ENCODE measurements at regions not wholly inside any gene's neighbourhood (a gene's known extent, or its start where the extent isn't known, plus 50 kb on each side); places are given as distances from the start of the nearest gene placed in this dataset.

GRCh38 chr12:100675432-100675831 lies 101.9 kb downstream of the GAS2L3 start:
- DNase-seq = no peak

DNA sequence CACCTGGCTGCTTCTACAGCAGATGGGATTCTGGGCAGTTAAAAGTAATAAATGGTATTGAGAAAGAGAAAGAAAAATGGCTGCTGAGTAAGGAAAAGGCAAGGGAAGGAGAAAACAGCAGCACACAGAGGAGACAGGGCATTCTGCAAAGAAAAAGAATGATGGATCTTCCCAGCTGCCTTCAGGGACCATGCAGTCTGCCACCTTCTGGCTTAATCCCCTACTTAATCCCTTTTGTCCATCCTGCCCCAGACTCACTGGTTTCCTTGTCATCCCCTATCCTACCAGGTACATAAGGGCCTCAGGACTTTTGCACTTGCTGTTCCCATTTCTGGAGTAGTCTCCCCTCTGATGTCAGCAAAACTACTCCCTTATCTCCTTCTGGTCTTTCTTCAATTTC lies 107.6 kb downstream of the GAS2L3 start:
- Histone ChIP-seq H3K4me3 (ENCODE audit: insufficient read depth, low read depth, low read length) (no peak overlapping the region), H3K36me3 (replicated peaks; ENCODE audit: control insufficient read depth, insufficient read depth, low read length) (no peaks in the 10 kb centered on the region), H3K27me3 (ENCODE audit: control insufficient read depth, insufficient read depth, low read length) (no peaks in the 10 kb centered on the region)
- DNase-seq = peak; percentile 19

More at GRCh38 chr12:100675432-100675831, 101.9 kb downstream of the GAS2L3 start:
- H3K36me3 ChIP-seq (replicated peaks; ENCODE audit: control insufficient read depth, insufficient read depth, low read length) = no peaks in the 10 kb centered on the region
- no peaks in the 10 kb centered on the region for H3K27me3 ChIP-seq (ENCODE audit: control insufficient read depth, insufficient read depth, low read length)
- H3K4me3 ChIP-seq (ENCODE audit: insufficient read depth, low read depth, low read length) = no peak overlapping the region

GRCh38 chr12:100682178-100682577 lies 108.7 kb downstream of the GAS2L3 start:
- Histone ChIP-seq H3K36me3 (replicated peaks; ENCODE audit: control insufficient read depth, insufficient read depth, low read length) (no peaks in the 10 kb centered on the region), H3K4me3 (ENCODE audit: insufficient read depth, low read depth, low read length) (no peak overlapping the region), H3K27me3 (ENCODE audit: control insufficient read depth, insufficient read depth, low read length) (no peaks in the 10 kb centered on the region)
- DNase-seq = no peak

DNA sequence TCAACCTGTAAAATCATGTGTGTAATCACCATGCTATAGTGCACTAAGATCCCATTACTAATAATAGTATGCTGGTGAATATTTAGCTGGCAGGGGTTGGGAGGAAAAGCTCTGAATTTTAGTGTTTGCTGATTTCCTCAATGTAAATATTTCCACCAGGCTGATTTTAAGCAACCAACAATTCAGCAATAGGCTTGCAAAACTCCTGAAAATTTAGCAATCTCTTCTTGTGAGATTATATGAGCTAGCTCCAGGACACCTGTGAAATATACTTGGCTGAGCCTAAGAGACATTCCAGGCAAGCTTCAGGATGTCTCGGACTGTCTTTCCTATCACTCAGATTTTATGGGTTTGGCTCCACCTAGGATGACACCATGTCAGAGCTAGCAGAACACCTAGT lies 106.9 kb upstream of the ANO4 start:
- no peaks in the 10 kb centered on the region for H3K27me3 ChIP-seq (ENCODE audit: control insufficient read depth, insufficient read depth, low read length)
- no peak overlapping the region for H3K4me3 ChIP-seq (ENCODE audit: insufficient read depth, low read depth, low read length)
- H3K36me3 ChIP-seq (replicated peaks; ENCODE audit: control insufficient read depth, insufficient read depth, low read length) = no peaks in the 10 kb centered on the region
- no peak for DNase-seq

- no peak for DNase-seq
- Histone ChIP-seq H3K4me3 (ENCODE audit: insufficient read depth, low read depth, low read length) (no peak overlapping the region), H3K36me3 (replicated peaks; ENCODE audit: control insufficient read depth, insufficient read depth, low read length) (no peaks in the 10 kb centered on the region), H3K27me3 (ENCODE audit: control insufficient read depth, insufficient read depth, low read length) (no peaks in the 10 kb centered on the region)
Measured at GRCh38 chr12:100688451-100688864, 106.1 kb upstream of the ANO4 start.

- Histone ChIP-seq H3K27me3 (ENCODE audit: control insufficient read depth, insufficient read depth, low read length) (no peaks in the 10 kb centered on the region), H3K4me3 (ENCODE audit: insufficient read depth, low read depth, low read length) (no peak overlapping the region), H3K36me3 (replicated peaks; ENCODE audit: control insufficient read depth, insufficient read depth, low read length) (no peaks in the 10 kb centered on the region)
- DNase-seq = no peak
Measured at GRCh38 chr12:100692502-100692901, 102.1 kb upstream of the ANO4 start.

DNA sequence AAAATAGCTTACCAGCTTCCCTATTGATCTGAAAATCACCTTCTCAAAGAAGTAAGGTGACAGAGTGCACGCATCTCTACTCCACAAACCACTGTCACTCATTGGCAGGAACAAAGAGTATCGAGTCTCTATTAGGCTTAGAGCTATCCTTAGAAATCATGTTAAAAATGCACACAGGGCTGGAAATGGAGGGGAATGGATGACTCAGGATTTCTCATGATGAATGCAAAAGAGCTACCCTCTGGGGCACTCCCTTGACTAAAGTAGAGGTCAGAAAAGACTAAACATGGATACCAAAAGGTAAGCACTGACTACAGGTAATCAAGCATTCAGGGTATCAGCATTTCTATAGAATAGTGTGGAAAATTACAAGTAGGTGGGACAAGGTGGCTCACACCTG lies 96.1 kb upstream of the ANO4 start:
- Histone ChIP-seq H3K36me3 (replicated peaks; ENCODE audit: control insufficient read depth, insufficient read depth, low read length) (no peaks in the 10 kb centered on the region), H3K27me3 (ENCODE audit: control insufficient read depth, insufficient read depth, low read length) (no peaks in the 10 kb centered on the region), H3K4me3 (ENCODE audit: insufficient read depth, low read depth, low read length) (no peak overlapping the region)
- no peak for DNase-seq

DNA sequence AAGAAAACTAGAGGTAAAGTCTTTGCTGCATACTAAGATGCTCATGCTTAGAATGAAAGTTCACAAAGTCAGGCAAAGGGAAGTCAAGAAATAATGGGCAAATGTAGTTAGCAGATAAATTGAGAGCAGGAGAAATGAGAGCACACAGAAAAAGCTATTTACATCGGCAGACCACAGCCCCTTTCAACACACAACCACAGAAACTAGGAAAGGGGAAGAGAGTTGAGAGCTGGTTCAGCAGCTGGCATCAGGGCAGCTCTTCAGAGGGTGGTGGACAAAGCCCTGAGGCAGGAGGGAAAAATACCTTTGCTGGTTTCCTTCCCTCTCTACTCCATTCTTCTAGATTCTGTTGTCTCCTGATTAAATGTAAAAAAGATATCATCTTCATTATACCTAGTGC lies 95.4 kb upstream of the ANO4 start:
- H3K27me3 ChIP-seq (ENCODE audit: control insufficient read depth, insufficient read depth, low read length) = no peaks in the 10 kb centered on the region
- H3K4me3 ChIP-seq (ENCODE audit: insufficient read depth, low read depth, low read length) = no peak overlapping the region
- H3K36me3 ChIP-seq (replicated peaks; ENCODE audit: control insufficient read depth, insufficient read depth, low read length) = no peaks in the 10 kb centered on the region
- DNase-seq = no peak

DNA sequence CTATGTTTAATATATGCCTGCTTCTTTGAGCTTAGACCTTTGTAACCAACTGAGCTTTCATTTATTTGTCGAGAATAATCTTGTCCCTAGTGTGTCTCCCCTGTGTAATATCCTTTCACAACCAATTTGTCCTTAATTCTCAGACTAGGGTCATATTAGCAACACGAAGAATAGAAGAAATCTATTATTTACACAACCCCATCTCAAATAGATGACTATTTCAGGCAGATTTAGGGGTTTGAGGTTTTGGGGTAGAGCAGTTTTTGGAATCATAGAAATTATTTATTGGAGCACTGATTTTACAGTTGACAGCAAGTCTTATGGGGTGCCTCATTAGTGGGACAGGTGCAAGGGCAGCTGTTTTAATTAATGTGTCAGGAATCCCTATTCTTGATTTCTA lies 91.2 kb upstream of the ANO4 start:
- no peak overlapping the region for H3K4me3 ChIP-seq (ENCODE audit: insufficient read depth, low read depth, low read length)
- no peaks in the 10 kb centered on the region for H3K27me3 ChIP-seq (ENCODE audit: control insufficient read depth, insufficient read depth, low read length)
- H3K36me3 ChIP-seq (replicated peaks; ENCODE audit: control insufficient read depth, insufficient read depth, low read length) = no peaks in the 10 kb centered on the region
- DNase-seq = no peak

DNA sequence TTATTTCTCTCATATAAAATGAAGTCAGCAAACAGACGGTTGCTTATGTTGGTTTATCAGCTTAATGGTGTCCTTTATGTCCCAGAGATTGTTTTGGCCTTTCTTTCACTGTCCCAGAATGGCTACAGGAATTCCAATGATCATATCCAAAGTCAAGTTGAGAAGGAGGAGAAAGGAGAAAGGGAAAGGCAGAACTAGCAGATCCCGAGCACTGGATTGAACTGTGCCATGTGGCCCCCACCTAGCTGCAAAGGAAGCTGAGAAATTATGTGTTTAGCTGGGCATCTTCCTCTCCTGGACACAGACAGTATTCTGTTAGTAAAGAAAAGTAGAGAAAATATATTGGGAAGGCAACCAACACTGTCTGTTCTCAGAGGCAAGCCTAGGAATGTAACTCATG lies 90.7 kb upstream of the ANO4 start:
- no peak for DNase-seq
- Histone ChIP-seq H3K27me3 (ENCODE audit: control insufficient read depth, insufficient read depth, low read length) (no peaks in the 10 kb centered on the region), H3K36me3 (replicated peaks; ENCODE audit: control insufficient read depth, insufficient read depth, low read length) (no peaks in the 10 kb centered on the region), H3K4me3 (ENCODE audit: insufficient read depth, low read depth, low read length) (no peak overlapping the region)

DNA sequence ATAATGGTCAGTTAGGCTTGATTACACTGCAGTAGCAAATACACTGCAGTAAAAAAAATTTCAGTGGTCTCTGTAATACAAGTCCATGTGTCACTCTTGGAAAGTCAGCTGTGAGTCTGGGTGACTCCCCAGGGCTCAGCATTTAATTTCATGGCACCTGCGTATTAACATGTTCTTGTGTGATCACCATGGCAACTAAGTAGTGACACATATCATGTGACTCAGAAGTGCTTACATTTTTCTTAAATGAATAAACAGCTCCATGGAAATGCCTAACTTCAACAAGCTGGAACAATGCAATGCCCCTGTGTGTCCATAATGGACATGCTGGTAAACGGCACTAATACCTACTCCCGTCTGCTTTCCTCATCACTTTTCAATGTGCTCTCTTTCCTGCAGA lies 88.5 kb upstream of the ANO4 start:
- H3K27me3 ChIP-seq (ENCODE audit: control insufficient read depth, insufficient read depth, low read length) = no peaks in the 10 kb centered on the region
- H3K36me3 ChIP-seq (replicated peaks; ENCODE audit: control insufficient read depth, insufficient read depth, low read length) = no peaks in the 10 kb centered on the region
- no peak overlapping the region for H3K4me3 ChIP-seq (ENCODE audit: insufficient read depth, low read depth, low read length)
- no peak for DNase-seq

DNA sequence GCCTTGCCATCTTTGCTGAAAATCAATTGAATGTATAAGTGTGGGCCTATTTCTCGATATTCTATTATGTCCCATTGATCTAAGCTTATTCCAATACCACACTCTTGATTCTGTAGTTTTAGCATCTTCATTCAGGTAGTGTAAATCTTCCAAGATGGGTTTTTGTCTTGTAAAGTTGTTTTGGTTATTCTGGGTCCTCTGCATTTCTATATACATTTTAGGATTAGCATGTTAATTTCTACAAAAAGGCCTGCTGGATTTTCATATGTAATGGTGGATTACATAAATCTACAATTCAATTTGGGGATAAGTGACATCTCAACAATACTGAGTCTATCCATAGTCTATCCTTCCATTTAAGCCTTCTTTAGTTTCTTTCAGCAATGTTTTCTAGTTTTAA lies 86.0 kb upstream of the ANO4 start:
- Histone ChIP-seq H3K27me3 (ENCODE audit: control insufficient read depth, insufficient read depth, low read length) (no peaks in the 10 kb centered on the region), H3K36me3 (replicated peaks; ENCODE audit: control insufficient read depth, insufficient read depth, low read length) (no peaks in the 10 kb centered on the region), H3K4me3 (ENCODE audit: insufficient read depth, low read depth, low read length) (no peak overlapping the region)
- no peak for DNase-seq

DNA sequence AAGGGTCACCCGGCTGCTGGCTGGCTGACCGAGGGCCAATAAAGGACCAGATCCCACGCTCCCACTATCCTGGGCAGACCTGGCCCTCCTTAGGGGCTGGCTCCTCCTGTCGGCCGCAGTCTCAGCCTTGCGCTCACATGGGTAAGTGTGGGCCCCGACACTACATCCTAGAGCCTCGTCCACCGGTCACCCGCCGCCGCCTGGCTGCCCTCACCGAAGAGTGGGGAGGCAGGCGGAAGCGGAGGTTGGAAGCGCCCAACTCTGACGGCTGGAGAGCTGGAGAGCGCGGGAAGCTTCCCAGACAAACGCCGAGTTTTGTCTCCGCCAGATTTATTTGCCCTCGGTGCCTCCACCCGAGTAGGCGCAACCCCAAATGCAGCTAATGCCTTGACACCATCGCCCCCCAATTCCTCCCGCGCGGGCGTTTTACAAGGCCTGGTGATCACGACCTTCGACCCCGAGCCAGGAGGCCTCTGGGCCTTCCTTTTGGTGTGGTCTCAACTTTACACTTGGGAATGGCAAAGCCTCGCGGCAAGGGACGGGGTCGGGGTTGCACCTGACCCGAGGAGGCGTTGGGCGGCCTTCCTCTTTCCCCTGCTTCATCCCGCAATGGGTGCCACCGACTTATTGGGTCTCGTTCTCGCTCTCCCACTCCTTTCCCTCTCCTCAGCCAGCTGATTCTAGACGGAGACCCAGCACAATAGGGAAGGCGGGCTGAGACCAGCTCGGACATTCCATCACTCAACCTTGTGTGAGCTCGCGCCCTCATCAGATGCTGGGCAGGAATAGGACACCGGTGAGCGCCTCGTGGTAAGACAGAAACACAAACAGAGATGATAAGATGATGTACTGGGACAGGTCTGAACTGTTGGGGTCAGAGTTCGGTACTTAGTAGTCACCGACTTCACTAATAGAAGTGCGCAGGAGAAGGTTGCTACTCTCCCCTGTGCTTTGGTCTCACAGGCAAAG lies 78.3 kb upstream of the ANO4 start:
- DNase-seq = peak; percentile 68
- H3K27me3 ChIP-seq (ENCODE audit: control insufficient read depth, insufficient read depth, low read length) = peaks cover 35% of the 10 kb centered on the region
- no peaks in the 10 kb centered on the region for H3K36me3 ChIP-seq (replicated peaks; ENCODE audit: control insufficient read depth, insufficient read depth, low read length)
- H3K4me3 ChIP-seq (ENCODE audit: insufficient read depth, low read depth, low read length) = peak overlapping the region; percentile 46

- Histone ChIP-seq H3K4me3 (ENCODE audit: insufficient read depth, low read depth, low read length) (peak overlapping the region; percentile 46), H3K27me3 (ENCODE audit: control insufficient read depth, insufficient read depth, low read length) (peaks cover 35% of the 10 kb centered on the region), H3K36me3 (replicated peaks; ENCODE audit: control insufficient read depth, insufficient read depth, low read length) (no peaks in the 10 kb centered on the region)
- DNase-seq = peak; percentile 90
Measured at GRCh38 chr12:100716945-100717732, 77.4 kb upstream of the ANO4 start.

GRCh38 chr12:100717733-100718067 lies 76.9 kb upstream of the ANO4 start:
- Histone ChIP-seq H3K27me3 (ENCODE audit: control insufficient read depth, insufficient read depth, low read length) (peaks cover 35% of the 10 kb centered on the region), H3K36me3 (replicated peaks; ENCODE audit: control insufficient read depth, insufficient read depth, low read length) (no peaks in the 10 kb centered on the region), H3K4me3 (ENCODE audit: insufficient read depth, low read depth, low read length) (peak overlapping the region; percentile 46)
- DNase-seq = no peak
